GM19351 (cell line): ENCODE measurements at regions not wholly inside any gene's neighbourhood (a gene's known extent, or its start where the extent isn't known, plus 50 kb on each side); places are given as distances from the start of the nearest gene placed in this dataset.
"Not testable (repeated sequence)": the region's sequence is repeated elsewhere in the genome, so short reads cannot be mapped to it uniquely, and the experiment has no call there.

Experiments used
- ATAC-seq: cut with Tn5 transposase; IDR thresholded peaks from one replicate; pipeline ENCODE4 v1.9.1; 2021; ENCODE audit warnings: mild to moderate bottlenecking, moderate library complexity; ENCODE audit not compliant: unreplicated experiment

DNA sequence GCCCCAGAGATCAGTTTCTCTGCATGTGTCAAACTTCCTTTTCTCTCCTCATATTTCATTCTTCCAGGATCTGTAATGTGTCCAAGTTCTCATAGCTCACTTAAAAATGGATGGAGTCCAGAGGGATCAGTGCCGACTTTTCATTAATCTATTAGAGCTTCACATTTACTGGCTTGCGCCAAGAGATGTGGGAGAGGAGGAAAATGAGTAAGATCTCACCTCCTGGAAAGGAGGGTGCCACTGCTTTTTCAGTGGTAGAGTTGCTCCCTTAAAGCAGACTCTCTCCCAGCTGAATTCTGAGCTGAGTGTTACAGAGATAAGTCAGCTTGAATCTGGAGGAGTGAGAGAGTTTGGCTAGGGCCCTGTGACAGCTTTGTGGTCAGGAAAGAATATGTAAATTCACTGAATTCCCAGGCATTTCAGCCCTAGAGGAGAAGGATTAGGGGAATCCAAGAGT, 175.9 kb downstream of the SOX4 start:
- ATAC-seq = no peak

DNA sequence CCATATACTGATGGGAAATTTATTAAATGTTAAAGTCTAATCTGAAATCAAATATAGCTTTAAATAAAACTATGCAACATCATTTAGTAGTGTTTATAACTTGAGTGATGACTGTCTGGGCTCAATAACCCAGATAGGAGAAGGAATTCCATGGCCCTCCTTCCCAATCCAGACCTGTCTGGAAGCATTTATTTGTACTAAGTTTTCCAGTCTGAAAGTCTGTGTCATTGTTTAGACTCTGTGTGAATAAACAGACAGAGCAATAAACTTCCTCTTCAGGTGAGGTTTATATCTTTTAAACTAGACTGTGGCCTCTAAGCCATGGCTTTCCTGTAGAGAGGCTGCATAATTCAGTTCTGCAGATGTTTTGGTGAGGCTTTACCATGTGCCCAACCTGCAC, 176.4 kb downstream of the SOX4 start:
- no peak for ATAC-seq

DNA sequence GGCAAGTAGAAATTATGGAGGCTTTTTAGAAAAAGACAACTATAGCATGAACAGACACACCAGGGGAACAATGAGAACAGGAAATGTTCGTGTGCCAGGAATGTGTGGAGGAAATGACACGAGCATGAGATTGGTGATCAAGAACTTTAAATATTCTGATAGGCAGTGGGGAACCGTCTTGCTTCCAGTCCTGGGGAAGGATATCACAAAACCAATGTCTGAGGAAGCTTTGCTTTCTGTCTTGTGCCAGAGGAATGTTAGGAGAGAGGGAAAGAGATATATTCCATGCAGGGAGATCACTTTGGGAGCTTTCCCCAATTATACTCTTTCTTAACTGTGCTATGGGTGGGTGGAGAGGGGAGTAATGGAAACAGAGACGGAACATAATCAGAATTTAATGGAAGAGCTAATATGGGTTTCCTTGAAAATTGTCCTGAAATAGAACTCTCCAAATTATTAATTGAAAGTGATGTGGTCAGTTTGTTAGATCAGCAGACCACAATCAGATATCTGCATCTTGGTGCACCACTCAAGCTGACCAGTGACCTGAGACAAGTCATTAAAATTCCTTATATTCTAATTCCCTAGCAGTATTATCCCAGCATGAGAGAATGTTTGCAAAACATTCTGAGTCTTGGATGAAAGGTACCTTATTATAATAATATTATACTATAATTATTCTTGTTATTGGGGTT, 178.2 kb downstream of the SOX4 start:
- ATAC-seq = no peak

- ATAC-seq = no peak
Observed at GRCh38 chr6:21772477-21772876, 178.9 kb downstream of the SOX4 start.

DNA sequence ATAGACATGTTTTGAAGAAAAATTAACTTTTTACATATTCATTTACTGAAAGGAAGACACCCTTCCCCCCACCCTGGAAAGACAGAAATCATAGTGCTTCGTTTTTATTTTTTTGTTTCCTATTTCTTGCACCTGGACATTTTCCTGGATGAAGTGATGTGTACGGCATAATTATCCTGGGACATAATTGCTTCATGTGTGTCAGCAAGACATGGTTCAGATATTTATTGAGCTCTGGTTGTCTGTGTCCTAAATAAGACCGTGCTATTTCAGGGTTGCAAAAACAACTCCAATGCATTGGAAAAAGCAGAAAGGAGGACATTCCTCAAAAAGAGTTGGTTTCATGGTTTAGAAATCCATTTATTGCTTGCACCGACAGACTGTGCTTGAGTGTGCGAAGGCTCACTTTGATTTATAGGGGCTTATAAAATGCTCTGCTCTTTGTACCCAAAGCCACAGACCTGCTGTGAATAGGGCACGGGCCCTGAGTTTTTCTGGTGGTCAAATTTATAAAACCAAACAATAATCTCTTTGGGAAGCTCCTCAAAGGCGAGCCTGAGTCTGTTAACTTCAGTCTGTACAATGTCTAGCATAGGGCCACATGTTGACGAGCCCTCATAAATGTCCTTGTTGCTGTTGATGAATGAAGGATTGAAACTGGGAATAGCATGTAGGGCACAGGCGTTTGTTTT, 179.5 kb downstream of the SOX4 start:
- no peak for ATAC-seq

GRCh38 chr6:21773576-21773968, 180.0 kb downstream of the SOX4 start:
- ATAC-seq = no peak

- ATAC-seq = no peak
Observed at GRCh38 chr6:21777846-21778245, 184.3 kb downstream of the SOX4 start.

- no peak for ATAC-seq
Observed at GRCh38 chr6:21780141-21780540, 186.6 kb downstream of the SOX4 start.

GRCh38 chr6:21780679-21781078, 187.1 kb downstream of the SOX4 start:
- no peak for ATAC-seq

DNA sequence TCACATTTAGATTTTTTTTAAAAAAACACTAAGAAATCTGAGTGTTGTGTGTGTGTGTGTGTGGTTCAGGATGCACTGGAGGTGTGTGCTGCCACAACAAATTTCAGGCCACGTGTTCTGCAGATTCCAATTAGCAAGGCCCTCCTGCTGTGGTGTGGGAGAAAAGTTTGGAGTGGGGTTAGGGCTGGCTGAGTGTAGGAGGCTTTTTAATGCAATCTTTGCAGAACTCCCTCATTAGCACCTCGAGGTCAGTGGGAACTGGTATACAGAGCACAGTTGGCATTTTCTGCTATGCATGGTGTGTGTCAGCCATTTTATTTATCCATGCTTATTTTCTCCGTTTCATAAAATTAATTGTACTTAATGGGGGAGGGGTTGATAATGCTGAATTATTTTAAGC, 187.6 kb downstream of the SOX4 start:
- no peak for ATAC-seq

- ATAC-seq = no peak
Observed at GRCh38 chr6:21785164-21785563, 191.6 kb downstream of the SOX4 start.

- no peak for ATAC-seq
Observed at GRCh38 chr6:21791056-21791455, 197.5 kb downstream of the SOX4 start.

GRCh38 chr6:21791581-21791980, 198.0 kb downstream of the SOX4 start:
- ATAC-seq = no peak

GRCh38 chr6:21792177-21792576, 198.6 kb downstream of the SOX4 start:
- ATAC-seq = no peak

GRCh38 chr6:21796979-21797378, 203.4 kb downstream of the SOX4 start:
- ATAC-seq = not testable (repeated sequence)

- ATAC-seq = no peak
Observed at GRCh38 chr6:21798468-21798867, 204.9 kb downstream of the SOX4 start.

- no peak for ATAC-seq
Observed at GRCh38 chr6:21800330-21800729, 206.8 kb downstream of the SOX4 start.

GRCh38 chr6:21800948-21801438, 207.4 kb downstream of the SOX4 start:
- no peak for ATAC-seq

- ATAC-seq = no peak
Observed at GRCh38 chr6:21801446-21802174, 208.1 kb downstream of the SOX4 start.

GRCh38 chr6:21802175-21802822, 208.7 kb downstream of the SOX4 start:
- ATAC-seq = no peak

DNA sequence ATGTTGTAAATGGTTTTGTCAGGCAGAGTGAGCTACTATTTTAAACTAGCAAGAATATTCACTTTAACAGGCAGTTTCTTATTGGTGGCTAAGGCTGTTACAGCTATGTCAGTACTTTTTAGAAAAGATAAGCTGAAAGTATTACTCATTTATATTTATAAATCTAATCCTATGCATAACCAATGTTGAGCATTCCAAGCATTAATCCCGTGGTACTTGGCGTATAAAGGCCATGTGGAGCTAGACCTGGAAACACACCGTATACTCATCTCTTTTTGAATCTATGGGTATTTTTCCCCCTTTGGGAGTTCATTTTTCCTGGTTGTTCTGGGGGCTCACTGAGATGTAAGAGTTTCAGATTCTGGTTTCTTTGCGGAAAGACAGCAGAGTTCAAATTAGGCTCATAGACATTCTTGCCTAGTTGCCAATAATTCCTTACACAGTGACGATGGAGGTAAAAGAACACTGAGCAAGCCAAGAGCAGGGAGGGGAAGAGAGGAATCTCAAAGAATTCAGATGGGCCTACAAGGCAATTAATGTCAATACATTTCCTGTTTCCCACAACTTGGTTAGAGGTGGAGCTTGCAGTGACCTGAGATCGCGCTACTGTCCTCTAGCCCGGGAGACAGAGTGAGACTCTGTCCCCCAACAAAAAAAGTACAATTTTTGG, 211.5 kb downstream of the SOX4 start:
- no peak for ATAC-seq
